GM19467 (cell line): ENCODE measurements at regions not wholly inside any gene's neighbourhood (a gene's known extent, or its start where the extent isn't known, plus 50 kb on each side); places are given as distances from the start of the nearest gene placed in this dataset.

Source experiments
- ATAC-seq: cut with Tn5 transposase; IDR thresholded peaks from one replicate; pipeline ENCODE4 v1.9.1; 2021; ENCODE audit warnings: mild to moderate bottlenecking, moderate library complexity; ENCODE audit not compliant: unreplicated experiment

DNA sequence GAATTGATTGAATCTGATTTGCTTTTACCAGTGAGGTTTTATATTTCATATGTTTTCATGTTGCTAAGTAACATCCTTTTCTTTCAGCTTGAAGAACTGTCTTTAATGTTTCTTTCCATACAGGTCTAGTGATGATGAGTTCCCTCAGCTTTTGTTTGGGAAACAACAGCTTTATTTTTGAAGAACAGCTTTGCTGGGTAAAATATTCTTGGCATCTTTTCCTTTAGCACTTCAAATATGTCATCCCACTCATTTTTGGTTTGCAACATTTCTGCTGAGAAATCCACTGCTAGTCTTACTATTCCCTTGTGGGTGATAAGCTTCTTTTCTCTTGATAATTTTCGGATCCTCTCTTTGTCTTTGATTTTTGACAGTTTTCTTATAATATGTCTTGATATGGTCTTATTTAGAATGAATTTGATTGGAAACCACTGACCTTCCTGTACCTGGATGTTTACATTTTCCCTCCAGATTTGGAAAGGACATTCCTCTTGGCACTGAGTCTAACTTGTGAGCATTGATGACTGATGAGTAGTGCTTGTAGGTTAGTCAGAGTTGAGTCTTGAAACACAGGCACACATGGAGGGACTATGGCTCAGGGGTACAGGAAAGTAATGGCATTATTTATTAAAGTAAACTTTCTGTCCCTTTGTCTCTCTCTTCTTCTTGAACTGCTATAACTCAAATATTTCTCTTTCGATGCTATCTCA, 220.3 kb downstream of the SPATA31D1 start:
- ATAC-seq: no peak

DNA sequence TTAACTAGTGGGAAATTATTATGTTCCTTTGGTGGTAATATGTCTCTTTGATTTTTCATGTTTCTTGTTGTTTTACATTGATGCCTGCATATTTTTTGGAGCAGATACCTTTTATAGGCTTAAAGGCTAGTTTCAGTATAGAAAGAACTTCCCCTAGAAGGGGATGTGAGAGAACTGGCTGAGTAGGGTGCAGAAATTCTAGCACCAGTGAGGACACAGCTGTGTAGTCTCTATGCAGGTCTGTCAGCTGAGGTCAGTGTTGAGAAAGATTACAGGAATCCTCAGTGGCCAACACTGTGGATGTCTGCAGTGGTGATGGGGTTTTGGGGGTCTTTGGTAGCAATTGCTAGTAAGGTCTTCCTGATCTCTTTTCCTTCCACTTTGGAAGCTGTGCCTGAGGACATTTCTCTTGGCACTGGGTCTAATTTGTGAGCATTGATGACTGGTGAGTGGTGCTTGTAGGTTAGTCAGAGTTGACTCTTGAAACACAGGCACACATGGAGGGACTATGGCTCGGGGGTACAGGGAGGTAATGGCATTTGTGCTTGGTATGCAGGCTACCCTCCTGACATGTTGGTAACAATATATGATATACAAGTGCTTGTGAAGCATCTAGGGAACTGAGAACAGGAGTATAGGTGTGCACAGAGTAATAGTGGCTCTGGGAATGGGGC, 221.4 kb downstream of the SPATA31D1 start:
- ATAC-seq: no peak

DNA sequence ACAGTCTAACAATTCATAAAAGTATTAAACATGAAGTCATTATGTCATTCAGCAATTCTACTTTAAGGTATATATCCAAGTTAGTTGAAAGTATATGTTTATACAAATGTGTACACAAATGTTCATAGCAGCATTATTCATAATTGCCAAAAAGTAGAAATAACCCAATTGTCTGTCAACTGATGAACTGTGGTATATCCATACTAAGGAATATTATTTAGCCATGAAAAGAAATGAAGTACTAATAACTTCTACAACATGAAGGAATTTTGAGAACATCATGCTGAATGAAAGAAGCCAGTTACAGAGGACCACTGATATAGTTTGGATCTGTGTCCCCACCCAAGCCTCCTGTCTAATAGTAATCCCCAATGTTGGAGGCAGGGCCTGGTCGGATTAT, 224.3 kb downstream of the SPATA31D1 start:
- no peak for ATAC-seq

DNA sequence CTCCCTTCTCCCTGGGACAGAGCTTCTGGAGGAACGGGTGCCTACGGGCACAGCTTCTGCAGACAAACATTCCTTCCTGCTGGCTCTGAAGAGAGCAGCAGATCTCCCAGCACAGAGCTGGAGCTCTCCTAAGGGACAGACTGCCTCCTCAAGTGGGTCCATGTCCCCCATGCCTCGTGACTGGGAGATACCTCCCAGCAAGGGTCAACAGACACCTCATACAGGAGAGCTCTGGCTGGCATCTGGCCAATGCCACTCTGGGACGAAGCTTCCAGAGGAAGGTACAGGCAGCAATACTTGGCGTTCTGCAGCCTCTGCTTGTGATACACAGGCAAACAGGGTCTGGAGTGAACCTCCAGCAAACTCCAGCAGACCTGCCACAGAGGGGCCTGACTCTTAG, 227.9 kb downstream of the SPATA31D1 start:
- ATAC-seq: no peak

DNA sequence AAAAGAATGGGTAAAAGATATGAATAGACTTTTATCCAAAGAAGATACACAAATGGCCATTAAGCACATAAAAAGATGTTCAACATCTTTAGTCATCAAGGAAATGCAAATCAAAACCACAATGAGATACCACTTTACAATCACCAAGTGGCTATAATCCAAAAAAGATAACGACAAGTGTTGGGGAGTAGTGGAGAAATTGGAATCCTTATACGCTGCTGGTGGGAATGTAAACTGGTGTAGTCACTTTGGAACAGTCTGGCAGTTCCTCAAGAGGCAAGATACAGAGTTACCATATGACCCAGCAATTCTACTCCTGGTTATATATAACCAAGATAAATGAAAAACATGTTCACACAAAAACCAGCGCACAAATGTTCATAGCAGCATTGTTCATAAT, 234.9 kb downstream of the SPATA31D1 start:
- ATAC-seq: no peak

DNA sequence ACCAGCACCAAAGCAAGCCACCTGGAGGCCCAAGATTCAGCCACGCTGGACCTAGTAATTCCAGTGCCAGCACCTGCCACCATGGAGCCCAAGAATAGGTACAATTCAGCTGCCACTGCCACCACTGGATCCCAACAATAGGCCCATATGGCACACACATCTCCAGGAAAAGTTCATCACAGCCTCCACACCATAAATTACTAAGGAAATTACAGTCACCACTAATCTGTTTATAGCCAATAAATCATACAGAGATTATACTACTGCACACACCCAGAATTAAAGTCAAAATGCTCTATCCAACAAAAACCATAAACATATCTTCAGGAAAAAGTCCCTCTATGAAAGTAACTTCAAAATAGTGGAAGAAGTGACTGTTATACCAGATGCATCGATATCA, 242.8 kb downstream of the SPATA31D1 start:
- ATAC-seq: no peak

DNA sequence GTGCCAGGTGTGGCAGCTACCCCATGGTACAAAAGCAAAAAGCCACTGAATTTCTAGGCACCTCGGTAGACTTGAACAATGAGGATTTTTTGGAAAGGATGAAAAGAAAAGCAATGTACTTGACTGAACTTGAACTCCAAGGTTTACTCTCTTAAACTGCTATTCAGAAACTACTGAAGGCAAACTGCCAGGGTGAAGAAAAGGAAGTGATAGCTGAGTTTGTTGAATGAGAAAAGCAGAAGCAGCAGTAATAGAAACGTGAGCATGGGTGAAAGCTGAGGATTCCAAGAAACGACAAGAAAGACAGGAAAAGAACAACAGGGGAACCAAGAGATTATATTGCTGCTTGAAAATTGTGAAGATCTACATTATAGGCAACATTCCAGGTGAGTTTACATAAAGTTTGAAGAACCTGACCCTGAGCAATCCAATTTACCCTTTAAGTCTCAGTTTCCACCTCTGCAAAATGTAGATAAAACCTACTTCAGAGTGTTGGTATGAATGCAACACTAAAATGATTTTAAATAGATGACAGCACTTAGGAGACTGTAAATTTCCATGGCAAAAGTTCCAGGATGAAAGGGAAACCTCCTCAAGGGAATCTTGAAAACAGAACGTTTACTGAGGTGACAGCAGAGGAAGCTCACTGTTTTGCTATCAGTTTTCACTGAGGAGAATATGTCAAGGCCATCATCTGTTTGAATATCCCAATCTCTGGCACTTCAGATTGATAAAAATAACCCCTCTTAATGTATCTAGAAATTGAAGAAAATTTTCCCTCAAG, 245.8 kb downstream of the SPATA31D1 start:
- ATAC-seq: no peak

DNA sequence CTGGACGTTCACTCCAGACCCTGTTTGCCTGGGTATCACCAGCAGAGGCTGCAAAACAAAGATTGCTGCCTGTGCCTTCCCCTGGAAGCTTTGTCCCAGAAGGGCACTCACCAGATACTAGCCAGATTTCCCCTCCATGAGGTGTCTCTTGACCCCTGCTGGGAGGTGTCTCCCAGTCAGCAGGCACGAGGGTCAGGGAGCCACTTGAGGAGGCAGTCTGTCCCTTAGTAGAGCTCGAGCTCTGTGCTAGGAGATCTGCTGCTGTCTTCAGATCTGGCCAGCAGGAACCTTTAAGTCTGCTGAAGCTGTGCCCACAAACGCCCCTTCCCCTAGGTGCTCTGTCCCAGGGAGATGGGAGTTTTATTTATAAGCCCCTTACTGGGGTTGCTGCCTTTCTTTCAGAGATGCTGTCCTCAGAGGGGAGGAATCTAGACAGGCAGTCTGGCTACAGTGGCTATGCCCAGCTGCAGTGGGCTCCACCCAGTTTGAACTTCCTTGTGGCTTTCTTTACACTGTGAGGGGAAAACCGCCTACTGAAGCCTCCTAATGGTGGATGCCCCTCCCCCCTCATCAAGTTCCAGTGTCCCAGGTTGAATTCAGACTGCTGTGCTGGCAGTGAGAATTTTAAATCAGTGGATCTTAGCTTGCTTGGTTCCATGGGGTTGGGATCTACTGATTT, 253.9 kb downstream of the SPATA31D1 start:
- ATAC-seq: no peak

DNA sequence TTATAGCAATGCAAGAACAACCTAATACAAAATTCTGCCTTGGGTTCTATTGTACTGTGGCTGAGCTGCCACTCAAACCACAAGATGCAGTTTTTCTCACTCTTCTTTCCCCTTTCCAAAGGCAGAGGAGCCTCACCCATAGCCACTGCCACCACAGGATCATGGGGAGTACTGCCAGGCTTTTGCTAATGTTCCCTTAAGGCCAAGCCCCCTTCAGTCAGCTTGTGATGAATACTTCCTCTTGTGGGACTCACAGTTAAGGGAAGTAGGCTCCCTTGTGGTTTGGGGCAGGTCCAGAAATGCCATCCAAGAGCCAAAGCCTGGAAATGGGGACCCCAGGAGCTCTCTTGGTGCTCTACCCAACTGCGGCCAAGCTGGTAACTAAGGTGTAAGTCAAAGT, 258.7 kb downstream of the SPATA31D1 start:
- no peak for ATAC-seq

DNA sequence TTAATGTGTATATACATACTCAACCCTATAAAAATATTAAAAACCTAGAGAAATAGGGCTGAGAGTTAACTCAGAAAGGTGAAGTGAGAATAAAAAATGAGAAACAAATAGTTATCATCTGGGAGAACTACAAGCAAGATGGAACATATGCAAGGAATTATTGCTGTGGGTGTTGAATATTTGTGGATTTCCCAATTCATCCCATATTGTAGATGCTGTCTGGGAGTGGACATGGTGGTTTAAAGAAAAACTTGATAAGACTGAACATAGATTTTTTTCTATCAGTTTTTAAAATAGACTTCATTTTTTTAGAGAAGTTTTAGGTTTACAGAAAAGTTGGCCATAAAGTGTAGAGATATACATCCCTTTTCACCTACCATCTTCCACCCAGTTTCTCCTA, 263.5 kb downstream of the SPATA31D1 start:
- ATAC-seq: no peak

DNA sequence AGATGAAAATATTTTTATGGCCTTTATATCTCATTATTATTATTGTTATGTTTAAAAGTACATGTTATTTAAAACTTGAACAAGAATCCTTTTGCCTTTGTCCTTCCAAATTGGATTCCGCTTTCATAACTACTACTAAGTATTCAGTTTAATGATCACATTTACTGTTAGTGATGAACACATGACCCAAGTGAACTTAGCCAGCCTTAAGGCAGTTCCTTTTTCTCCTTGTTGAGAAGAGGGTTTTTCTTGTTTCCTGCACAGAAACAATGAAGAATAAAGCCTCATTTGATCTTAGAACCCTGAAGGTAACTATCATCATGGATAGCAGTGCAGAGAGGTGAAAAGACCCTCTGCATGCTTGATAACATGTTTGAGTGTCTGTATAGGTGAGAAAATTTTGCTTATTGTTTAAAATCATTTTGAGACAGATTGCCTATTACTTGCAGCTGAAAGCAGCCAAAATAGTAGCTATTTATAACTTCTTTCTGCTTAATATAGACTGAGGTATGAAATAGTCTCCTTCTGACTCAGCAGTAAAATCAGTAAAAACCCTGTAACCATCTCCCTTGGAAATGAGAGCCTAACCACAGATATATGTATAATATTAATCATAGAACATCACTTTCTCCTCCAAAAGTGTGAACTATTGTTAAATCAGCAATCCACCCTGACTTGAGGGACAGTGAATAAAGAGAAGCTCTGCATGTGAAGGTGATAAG, 266.2 kb downstream of the SPATA31D1 start:
- ATAC-seq: no peak

DNA sequence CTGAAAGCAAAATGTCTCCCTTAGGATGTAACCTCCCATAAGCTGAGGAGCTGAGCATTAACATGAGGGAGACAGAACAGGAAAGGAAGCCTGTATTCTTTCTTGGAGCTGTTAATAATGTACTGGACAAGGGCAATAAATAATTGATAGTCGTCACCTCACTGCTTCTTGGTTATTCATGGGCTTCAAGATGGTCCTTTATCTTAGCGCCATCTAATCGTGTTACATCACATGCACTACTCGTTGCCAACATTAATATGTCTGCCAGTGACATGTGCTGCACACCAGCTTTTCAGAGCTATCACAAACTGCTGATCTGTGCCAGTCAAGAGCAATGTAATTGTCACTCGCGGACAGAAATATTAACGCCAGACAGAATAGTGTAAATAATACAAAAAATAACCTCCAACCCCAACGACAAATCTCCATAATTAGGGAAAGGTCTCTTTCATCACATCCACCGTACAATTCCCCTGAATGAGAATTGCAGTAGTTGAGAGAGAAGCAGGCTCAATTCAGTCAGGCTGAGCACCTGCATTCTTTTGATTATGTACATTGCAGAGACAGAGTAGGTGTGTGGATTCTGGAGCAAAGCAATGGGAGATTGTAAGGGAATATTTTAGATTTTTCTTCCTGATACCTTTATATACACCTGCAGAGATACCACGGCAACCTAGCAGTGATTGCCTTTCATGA, 267.1 kb downstream of the SPATA31D1 start:
- ATAC-seq: no peak

DNA sequence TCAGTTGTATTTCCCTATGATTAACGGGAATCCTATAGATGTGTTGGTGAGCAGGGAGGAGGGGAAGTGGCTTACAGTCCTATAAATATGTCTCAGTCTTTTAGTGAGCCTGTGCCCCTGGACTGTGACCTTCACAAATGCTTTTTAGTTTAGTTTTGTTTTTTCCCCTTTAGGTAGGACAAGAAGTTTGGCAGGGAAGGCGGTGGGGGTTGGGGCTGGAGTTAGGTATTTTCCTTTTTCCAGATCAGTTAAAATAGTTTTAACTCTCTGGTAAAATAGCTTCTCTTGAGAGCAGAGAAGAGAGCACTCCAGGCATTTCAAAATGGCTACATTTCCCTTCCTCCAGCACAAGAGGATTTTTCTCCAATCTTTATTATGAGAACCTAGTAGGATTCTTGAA, 272.1 kb downstream of the SPATA31D1 start:
- ATAC-seq: no peak

DNA sequence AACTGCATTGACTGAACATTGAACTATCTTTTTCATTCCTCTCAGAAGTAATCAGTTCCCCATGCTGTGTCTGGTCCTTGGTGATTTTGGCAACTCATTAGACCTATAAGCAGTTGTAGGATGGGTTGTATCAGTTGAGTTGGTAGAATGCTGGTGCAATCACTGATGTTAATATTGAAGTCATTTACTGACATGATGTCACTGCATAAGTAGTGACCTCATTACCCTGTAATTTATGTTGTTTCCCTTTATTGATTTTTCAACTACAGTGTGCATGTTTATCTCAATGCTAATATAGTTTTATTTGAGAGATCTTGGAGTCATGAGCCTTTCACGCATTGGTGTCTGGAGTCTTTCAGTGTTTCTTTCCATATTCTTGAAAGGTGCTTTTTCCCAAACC, 275.0 kb downstream of the SPATA31D1 start:
- ATAC-seq: no peak

DNA sequence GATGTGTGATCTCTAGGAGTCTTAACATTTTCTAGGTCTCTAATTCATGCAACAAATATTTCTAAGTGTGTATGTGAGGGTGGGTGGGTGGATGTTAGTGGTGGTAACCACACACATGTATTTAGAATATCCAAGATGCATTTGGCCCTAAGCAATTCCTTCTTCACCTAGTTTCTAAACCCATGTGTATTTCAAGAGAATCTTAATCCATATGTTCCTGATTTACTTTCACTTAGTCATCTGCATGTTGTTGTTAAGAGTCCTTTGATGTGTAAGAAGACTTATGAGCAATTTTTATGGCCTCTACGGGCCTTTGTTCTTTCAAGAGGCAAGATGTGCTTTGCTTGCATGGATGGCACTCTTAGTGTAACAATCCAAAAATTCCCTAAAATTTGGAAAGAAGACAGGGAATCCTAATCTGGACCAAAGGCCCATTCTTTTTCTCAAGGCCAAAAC, 282.6 kb downstream of the SPATA31D1 start:
- no peak for ATAC-seq

DNA sequence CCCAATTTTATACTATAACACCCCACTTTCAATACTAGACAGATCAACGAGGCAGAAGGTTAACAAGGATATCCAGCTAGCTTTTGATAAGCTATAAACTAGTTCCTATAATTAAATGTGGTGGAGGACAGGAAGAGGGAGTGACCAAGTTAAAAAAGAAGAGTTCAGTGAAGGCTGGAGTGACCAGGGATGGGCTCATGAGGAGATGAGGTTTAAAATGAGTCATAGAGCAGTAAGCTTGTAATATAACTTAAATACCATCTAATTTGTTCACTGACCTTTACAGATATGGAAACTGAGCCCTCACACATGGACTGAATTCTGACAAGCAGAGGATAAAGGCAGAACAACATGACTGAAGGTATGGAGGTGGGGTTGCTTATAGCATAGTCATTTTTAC, 284.5 kb downstream of the SPATA31D1 start:
- ATAC-seq: no peak

DNA sequence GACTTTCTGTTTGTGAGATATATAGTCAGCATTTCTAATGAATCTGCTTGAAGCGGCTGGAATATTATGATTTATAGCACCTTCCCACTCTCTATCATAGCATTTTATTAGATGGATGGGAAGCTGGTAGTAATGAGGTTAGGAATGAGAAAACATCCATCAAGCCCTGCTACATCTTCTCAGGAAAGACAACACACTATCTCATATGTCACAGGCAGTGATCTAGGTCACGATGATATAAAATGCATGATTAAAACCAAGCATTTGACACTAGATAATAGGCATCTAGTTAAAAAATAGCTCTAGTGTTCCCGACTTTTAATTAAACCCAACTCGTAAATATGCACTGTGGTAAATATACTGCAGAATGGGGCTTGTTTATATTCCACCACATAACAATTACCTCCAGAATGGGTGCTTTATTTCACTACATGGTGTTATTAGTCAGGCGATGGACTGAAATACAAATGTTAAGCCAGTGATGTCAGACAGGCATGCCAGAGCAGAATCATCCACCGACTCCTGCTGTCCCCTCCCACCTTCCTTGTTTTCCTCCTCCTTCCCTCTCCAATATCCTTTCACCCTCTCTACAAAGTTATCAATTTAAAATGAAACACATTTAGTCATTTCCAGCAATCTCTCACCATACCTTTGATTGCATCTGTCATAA, 286.8 kb downstream of the SPATA31D1 start:
- ATAC-seq: no peak

DNA sequence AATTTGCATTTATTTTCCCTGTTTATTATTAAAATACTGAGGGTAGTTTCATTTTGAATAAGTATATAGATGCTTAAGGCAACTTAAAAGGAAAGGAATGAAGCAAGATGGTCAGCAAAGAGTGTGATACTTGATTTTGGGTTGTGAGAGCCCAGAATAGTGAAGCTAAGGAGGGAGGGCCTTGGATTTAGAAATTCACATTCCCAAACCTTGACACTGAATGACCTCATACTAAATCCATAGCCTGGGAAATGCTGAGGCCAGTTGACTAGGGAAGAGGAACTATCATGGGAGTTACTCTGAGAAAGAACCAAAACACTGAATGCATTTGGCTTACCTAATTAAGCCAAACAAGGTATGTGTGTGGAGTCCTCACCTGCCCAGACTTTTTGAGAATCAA, 292.5 kb downstream of the SPATA31D1 start:
- no peak for ATAC-seq

DNA sequence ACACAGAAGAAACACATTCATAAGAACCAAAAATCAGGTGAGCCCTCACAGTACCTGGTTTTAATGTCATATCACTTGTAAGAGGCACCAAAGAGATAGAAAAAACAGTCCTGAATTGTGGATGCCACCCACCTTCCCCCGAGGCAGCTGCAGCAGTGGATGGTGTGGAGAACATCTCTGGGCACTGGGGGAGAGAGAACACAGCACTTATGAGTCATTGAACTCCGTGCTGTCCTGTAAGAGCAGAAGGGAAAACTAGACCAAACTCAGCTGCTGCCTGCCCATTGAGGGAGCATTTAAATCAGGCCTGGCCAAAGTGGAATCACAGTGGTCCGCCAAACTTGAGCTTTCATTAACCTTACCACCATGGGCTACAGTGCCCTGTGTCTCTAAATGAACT, 296.2 kb downstream of the SPATA31D1 start:
- no peak for ATAC-seq

DNA sequence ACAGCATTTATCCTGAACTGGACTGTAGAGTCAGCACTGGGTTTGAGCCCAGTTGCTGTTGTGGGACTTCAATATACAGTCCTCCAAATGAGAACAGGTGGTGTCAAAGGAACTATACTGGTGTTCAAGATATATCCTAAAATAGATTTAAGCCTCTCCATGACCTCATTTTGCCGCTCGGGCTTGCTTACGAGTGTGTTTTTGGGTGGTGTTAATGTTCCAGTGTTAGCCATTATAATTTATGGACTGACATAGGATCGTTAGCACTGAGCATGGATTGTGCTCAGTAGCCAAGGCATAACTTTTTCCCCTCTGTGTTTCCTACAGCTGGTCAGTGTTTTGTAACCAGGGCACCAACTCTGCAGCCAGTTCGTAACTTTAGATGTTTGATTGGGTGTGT, 306.6 kb downstream of the SPATA31D1 start:
- no peak for ATAC-seq
